ENCODE measurements at regions not wholly inside any gene's neighbourhood (a gene's known extent, or its start where the extent isn't known, plus 50 kb on each side); places are given as distances from the start of the nearest gene placed in this dataset.

- no peak for TF ChIP-seq SIN3A (IDR thresholded peaks at IDR 0.05; ENCODE audit: low read depth)
- no peak for TF ChIP-seq MAX (IDR thresholded peaks at IDR 0.05)
- TF ChIP-seq CTCF (IDR thresholded peaks at IDR 0.05 in 2 of 3, conservative IDR thresholded peaks at IDR 0.05 in 1 of 3; ENCODE audit: borderline replicate concordance in 1 of 3, insufficient read depth in 1 of 3, low read depth in 2 of 3, low read length in 2 of 3) = no peak
- no peak for TF ChIP-seq RAD21 (IDR thresholded peaks at IDR 0.05; ENCODE audit: low read depth)
- no peak for TF ChIP-seq EZH2 (IDR thresholded peaks at IDR 0.05)
These were observed 78.9 kb downstream of the DACT1 start for GRCh38 chr14:58716706-58717105.
